ENCODE measurements at regions not wholly inside any gene's neighbourhood (a gene's known extent, or its start where the extent isn't known, plus 50 kb on each side); places are given as distances from the start of the nearest gene placed in this dataset.
"Not testable (repeated sequence)": the region's sequence is repeated elsewhere in the genome, so short reads cannot be mapped to it uniquely, and the experiment has no call there.

DNA sequence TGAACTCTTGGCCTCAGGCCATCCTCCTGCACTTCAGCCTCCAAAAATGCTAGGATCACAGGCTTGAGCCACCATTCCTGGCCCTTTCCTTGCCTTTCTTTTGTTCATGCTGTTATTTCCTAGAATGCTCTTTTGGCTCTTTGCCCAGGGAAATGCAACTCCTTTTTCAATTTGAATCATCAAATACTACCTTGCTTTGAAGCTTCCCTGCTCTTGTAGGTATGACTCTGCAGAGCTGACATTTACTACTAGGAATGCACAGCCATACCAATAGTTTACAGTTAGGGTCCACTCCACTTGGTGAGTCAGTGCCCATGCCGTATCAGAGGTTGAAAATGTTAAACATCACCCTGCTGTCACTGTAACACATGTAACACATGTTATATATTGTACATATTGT lies 107.0 kb upstream of the CRY1 start:
- peak; percentile 97 for ATAC-seq (replicated peaks)
- Mint-ChIP-seq H3K4me3 (no peak overlapping the region), H3K36me3 (ENCODE audit: low read depth) (no peaks in the 10 kb centered on the region)

DNA sequence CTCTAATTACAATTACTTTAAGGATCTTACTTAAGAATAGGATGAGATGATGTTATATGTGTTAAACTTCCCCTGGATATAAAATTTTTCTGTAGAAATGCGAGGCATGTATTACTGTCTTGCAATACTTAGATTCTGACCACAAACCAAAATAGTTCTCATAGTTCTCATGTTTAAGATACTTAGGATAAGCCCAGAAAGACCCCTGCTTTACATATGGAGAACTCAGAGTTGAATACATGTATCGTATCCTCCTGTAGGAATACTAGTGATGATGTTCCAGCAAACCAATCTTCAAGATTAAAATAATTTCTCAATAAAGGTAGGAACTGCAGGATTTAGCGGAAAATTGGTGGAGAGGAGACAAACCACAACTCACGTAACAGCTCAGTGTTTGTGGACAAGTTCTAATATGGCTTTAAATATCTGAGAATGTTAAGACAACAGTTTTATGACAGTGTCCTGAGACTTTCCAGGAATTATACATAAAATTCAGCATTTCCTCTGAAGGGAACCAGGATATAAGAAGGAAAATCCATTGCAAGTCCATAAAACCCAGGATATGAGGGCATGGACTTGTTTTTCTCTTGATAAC lies 114.7 kb upstream of the CRY1 start:
- peaks cover 12% of the 10 kb centered on the region for H3K27me3 Mint-ChIP-seq
- H3K4me3 Mint-ChIP-seq = no peak overlapping the region
- H3K9me3 Mint-ChIP-seq = no peaks in the 10 kb centered on the region
- H3K4me1 Mint-ChIP-seq = no peaks in the 10 kb centered on the region
- ATAC-seq (replicated peaks) = no peak
- H3K27ac Mint-ChIP-seq = no peak overlapping the region
- H3K36me3 Mint-ChIP-seq (ENCODE audit: low read depth) = no peaks in the 10 kb centered on the region

More for the DNA sequence above, 107.0 kb upstream of the CRY1 start:
- Mint-ChIP-seq H3K9me3 (no peaks in the 10 kb centered on the region), H3K27me3 (peaks cover 6% of the 10 kb centered on the region), H3K4me1 (no peaks in the 10 kb centered on the region), H3K27ac (no peak overlapping the region)

DNA sequence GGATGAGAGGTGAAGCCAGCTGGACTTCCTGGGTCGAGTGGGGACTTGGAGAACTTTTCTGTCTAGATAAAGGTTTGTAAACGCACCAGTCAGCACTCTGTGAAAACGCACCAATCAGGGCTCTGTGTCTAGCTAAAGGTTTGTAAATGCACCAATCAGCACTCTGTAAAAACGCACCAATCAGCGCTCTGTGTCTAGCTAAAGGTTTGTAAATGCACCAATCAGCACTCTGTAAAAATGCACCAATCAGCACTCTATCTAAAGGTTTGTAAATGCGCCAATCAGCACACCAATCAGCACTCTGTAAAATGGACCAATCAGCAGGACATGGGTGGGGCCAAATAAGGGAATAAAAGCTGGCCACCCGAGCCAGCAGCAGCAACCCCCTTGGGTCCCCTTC lies 116.4 kb upstream of the CRY1 start:
- not testable (repeated sequence) for H3K36me3 Mint-ChIP-seq (ENCODE audit: low read depth); H3K4me3 Mint-ChIP-seq; H3K4me1 Mint-ChIP-seq; H3K9me3 Mint-ChIP-seq; H3K27ac Mint-ChIP-seq; ATAC-seq (replicated peaks)
- H3K27me3 Mint-ChIP-seq = peaks cover 12% of the 10 kb centered on the region

DNA sequence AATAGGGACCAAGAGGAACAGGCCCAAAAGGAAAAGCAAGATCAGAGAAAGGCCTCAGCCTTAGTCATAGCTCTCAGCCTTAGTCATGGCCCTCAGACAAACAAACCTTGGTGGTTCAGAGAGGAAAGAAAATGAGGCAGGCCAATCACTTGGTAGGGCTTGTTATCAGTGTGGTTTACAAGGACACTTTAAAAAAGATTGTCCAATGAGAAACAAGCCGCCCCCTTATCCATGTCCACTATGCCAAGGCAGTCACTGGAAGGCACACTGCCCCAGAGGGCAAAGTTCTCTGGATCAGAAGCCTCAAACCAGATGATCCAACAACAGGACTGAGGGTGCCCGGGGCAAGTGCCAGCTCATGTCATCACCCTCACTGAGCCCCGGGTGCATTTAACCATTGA lies 121.0 kb upstream of the CRY1 start:
- H3K4me3 Mint-ChIP-seq; H3K27ac Mint-ChIP-seq; H3K36me3 Mint-ChIP-seq (ENCODE audit: low read depth); H3K4me1 Mint-ChIP-seq; H3K9me3 Mint-ChIP-seq: not testable (repeated sequence)
- peaks cover 10% of the 10 kb centered on the region for H3K27me3 Mint-ChIP-seq
- ATAC-seq (replicated peaks) = peak; percentile 97

DNA sequence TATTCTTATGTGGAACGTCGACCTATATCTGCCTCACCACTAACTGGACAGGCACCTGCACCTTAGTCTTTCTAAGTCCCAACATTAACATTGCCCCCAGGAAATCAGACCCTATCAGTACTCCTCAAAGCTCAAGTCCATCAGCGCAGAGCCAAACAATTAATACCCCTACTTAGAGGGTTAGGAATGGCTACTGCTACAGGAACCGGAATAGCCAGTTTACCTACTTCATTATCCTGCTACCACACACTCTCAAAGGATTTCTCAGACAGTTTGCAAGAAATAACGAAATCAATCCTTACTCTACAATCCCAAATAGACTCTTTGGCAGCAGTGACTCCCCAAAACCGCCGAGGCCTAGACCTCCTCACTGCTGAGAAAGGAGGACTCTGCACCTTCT lies 123.1 kb upstream of the CRY1 start:
- H3K9me3 Mint-ChIP-seq; H3K4me3 Mint-ChIP-seq; ATAC-seq (replicated peaks); H3K36me3 Mint-ChIP-seq (ENCODE audit: low read depth); H3K4me1 Mint-ChIP-seq; H3K27ac Mint-ChIP-seq: not testable (repeated sequence)
- H3K27me3 Mint-ChIP-seq = peaks cover 14% of the 10 kb centered on the region

DNA sequence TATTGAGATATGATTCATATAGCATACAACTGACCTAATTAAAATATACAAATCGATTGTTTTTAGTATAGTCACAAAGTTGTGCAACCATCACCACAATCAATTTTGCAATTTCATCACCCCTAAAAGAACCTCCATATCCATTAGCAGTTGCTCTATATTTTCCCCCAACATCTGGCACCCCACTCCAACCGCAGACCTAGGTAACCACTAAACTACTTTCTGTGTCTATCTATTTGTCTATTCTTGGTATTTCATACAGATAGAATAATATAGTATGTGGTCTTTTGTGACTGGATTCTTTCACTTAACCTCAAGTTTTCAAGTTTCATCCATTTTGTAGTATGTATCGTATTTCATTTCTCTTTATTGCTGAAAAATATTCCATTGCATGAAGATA lies 126.0 kb upstream of the CRY1 start:
- Mint-ChIP-seq H3K36me3 (ENCODE audit: low read depth) (no peaks in the 10 kb centered on the region), H3K9me3 (no peaks in the 10 kb centered on the region), H3K27me3 (peaks cover 22% of the 10 kb centered on the region), H3K27ac (no peak overlapping the region), H3K4me1 (no peaks in the 10 kb centered on the region), H3K4me3 (no peak overlapping the region)
- ATAC-seq (replicated peaks) = no peak

DNA sequence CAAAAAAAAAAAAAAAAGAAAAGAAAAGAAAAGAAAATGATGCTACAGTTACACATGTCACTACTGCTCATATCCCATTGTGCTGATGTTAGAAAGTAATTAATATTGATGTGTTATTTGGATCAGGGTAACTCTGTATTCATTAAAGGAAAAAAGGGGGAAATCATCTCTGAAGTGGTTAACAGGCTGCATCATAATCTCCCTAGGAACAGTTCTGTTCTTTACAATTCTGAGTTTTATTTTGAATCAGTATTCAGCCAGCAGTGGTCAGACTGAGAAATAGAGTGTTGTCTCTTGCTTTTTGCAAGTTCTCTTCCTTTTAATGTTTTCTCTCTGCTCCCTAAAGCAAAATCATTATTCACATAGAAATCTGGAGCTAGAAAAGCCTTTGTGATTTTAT lies 128.6 kb upstream of the CRY1 start:
- peaks cover 22% of the 10 kb centered on the region for H3K27me3 Mint-ChIP-seq
- no peaks in the 10 kb centered on the region for H3K4me1 Mint-ChIP-seq
- no peaks in the 10 kb centered on the region for H3K36me3 Mint-ChIP-seq (ENCODE audit: low read depth)
- H3K4me3 Mint-ChIP-seq = no peak overlapping the region
- peak; percentile 79 for ATAC-seq (replicated peaks)
- no peaks in the 10 kb centered on the region for H3K9me3 Mint-ChIP-seq
- H3K27ac Mint-ChIP-seq = no peak overlapping the region

DNA sequence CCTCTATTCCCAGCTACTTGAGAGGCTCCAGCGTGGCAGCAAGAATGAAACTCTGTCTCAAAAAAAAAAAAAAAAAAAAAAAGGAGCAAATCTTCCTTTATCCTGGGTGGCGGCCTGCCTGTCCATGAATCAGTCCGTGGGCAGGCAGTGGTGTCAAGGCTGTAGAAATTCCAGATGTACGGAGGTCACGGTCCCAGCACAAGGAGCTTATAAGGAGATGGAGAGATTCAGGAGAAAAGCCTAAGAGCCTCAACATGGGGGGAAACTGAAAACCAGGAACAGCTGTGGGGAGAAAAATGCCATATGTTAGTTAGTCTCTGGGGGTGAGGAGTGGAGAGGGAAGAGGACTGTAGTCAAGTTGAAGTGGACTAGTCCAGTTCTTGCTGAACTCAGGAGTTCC lies 130.5 kb upstream of the CRY1 start:
- peaks cover 18% of the 10 kb centered on the region for H3K27me3 Mint-ChIP-seq
- H3K4me1 Mint-ChIP-seq = no peaks in the 10 kb centered on the region
- no peak overlapping the region for H3K4me3 Mint-ChIP-seq
- H3K9me3 Mint-ChIP-seq = no peaks in the 10 kb centered on the region
- no peaks in the 10 kb centered on the region for H3K36me3 Mint-ChIP-seq (ENCODE audit: low read depth)
- ATAC-seq (replicated peaks) = no peak
- H3K27ac Mint-ChIP-seq = no peak overlapping the region

DNA sequence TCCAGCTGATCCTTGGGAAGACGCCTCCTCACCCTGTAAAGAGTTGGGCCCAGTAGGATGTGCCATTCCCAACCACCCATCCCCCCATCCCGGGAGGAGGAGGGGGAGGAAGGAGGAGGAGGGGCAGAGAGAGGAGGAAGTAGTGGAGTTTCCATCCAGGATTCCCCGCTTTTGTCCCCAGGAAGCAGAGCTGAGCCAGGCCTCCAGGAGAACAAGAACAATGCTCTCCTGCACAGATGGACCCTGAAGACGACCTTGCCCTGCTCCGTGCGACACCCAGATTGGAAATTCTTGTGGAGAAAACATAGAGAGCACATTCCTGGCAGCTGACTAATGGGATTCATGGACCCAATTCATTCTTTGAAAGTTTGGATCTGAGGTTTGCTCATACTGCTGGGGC lies 132.3 kb upstream of the CRY1 start:
- H3K9me3 Mint-ChIP-seq = no peaks in the 10 kb centered on the region
- ATAC-seq (replicated peaks) = no peak
- H3K27ac Mint-ChIP-seq = no peak overlapping the region
- no peak overlapping the region for H3K4me3 Mint-ChIP-seq
- H3K27me3 Mint-ChIP-seq = peaks cover 17% of the 10 kb centered on the region
- H3K36me3 Mint-ChIP-seq (ENCODE audit: low read depth) = no peaks in the 10 kb centered on the region
- no peaks in the 10 kb centered on the region for H3K4me1 Mint-ChIP-seq

DNA sequence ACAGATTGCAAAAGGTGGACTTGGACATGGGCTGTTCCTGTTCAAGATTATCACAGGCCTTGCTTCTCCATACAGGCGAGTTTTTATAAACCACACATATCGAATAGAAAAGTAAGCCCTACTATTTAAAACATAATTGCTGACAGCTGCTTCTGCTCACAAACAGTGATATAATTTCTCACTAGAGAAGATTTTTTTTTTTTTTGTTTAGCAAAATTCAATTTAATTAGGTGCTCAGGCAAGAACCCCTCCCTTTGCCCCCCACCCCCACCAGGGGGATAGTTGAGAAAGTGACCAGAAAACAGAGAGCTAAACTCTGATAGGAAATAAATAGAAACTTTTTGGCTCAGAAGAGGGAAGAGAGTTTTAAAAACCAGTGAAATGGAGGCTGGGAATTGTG lies 132.8 kb upstream of the CRY1 start:
- Mint-ChIP-seq H3K4me1 (no peaks in the 10 kb centered on the region), H3K27me3 (peaks cover 15% of the 10 kb centered on the region), H3K27ac (no peak overlapping the region), H3K36me3 (ENCODE audit: low read depth) (no peaks in the 10 kb centered on the region), H3K9me3 (no peaks in the 10 kb centered on the region), H3K4me3 (no peak overlapping the region)
- no peak for ATAC-seq (replicated peaks)

DNA sequence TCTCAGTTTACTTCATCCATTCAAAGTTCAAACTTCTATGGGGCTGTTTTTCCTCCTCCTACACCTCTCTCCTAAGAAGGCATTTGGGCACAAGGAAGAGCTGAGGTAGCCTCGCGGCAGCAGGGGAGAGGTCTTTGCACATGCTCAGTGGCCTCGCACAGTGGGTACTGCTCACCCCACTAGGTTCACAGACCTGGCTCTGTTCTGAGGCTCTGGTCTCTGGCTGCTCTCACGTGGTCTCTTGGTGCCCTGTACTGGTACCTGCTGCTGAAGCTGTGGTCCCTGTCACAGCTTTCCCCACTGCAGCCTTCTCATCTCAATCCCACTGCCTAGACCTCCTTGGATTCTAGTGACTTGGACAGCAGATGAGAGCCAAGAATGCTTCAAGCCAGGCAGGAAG lies 134.7 kb upstream of the CRY1 start:
- no peak overlapping the region for H3K4me3 Mint-ChIP-seq
- H3K27me3 Mint-ChIP-seq = peaks cover 9% of the 10 kb centered on the region
- H3K27ac Mint-ChIP-seq = no peak overlapping the region
- no peaks in the 10 kb centered on the region for H3K4me1 Mint-ChIP-seq
- no peaks in the 10 kb centered on the region for H3K36me3 Mint-ChIP-seq (ENCODE audit: low read depth)
- no peaks in the 10 kb centered on the region for H3K9me3 Mint-ChIP-seq
- no peak for ATAC-seq (replicated peaks)

DNA sequence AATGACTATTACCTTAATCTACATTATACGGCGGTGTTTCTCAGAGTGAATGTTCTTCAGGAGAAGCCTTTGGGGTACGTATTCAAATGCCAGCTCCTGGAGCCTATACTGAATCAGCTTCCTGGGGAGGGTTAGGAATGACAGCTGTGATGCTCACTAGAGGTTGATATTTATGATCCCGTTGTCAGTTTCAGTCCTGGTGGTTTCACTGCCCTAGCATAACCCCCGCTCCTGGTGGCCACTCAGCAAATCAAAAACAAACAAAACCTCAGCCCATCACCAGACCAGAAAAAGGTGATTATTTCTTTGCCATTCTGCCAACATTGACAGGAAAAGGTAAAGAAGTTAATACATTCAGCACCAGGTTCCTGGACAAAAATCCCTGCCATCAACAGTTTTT lies 136.5 kb upstream of the CRY1 start:
- Mint-ChIP-seq H3K27me3 (no peaks in the 10 kb centered on the region), H3K4me1 (no peaks in the 10 kb centered on the region), H3K27ac (no peak overlapping the region), H3K36me3 (ENCODE audit: low read depth) (no peaks in the 10 kb centered on the region), H3K4me3 (no peak overlapping the region), H3K9me3 (no peaks in the 10 kb centered on the region)
- no peak for ATAC-seq (replicated peaks)

DNA sequence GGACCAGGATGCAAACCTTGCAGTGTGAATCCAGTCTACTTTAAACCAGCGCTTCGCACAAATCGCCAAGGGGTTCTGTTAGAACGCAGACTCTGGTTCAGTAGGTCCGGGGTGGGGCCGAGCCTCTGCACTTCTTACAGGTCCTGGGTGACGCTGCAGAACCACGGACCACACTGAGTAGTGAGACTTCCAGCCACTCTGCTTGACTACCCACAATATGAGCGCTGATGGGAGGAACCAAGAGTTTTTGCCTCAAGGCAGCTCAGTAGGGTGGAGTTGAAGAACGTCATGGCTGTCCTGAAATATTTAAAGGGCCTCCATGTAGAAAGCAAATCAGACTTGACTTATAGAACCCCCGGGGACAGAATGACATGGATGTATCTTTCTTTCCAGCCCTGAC lies 138.0 kb upstream of the CRY1 start:
- Mint-ChIP-seq H3K4me3 (no peak overlapping the region), H3K4me1 (no peaks in the 10 kb centered on the region), H3K27ac (no peak overlapping the region), H3K36me3 (ENCODE audit: low read depth) (no peaks in the 10 kb centered on the region), H3K9me3 (no peaks in the 10 kb centered on the region), H3K27me3 (peaks cover 5% of the 10 kb centered on the region)
- ATAC-seq (replicated peaks) = no peak

DNA sequence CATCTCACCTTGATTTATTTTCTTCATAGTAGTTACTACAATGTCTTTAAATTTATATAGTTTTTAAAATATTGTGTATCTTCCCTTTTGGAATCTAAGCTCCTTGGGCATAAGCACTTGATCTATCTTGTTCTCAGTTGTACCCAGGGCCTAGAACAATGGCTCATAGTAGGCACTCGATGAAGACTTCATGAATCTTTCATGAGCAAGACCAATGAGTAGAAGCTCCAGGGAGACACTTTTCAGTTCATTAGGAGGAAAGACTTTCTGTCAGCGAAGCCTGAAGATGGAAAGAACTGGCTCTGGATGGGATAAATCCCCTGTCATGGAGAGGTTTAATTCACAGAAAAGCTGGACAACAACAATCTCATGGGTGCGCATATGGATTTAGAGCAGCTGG lies 140.2 kb upstream of the CRY1 start:
- Mint-ChIP-seq H3K27me3 (peaks cover 5% of the 10 kb centered on the region), H3K4me3 (no peak overlapping the region)
- no peak for ATAC-seq (replicated peaks)

DNA sequence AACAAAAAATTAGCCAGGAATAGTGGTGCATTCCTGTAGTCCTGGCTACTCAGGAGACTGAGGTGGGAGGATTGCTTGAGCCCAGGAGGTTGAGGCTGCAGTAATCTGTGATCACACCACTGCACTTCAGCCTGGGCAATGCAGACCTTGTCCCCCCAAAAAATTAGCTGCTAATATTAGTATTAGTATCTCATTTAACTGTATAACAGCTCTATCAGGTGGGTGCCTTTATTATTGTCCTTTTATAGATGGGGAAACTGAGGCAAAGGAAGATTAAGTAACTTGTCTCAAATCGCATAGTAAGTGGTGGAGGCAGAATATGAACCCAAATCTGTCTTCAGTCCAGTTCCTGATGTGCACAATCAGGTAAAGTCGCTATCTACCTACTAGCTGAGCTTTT lies 142.3 kb upstream of the CRY1 start:
- no peaks in the 10 kb centered on the region for H3K36me3 Mint-ChIP-seq (ENCODE audit: low read depth)
- H3K4me3 Mint-ChIP-seq = no peak overlapping the region
- no peak overlapping the region for H3K27ac Mint-ChIP-seq
- H3K9me3 Mint-ChIP-seq = no peaks in the 10 kb centered on the region
- peaks cover 8% of the 10 kb centered on the region for H3K27me3 Mint-ChIP-seq
- peaks cover 6% of the 10 kb centered on the region for H3K4me1 Mint-ChIP-seq
- no peak for ATAC-seq (replicated peaks)

More for the DNA sequence above, 140.2 kb upstream of the CRY1 start:
- Mint-ChIP-seq H3K4me1 (peaks cover 6% of the 10 kb centered on the region), H3K27ac (no peak overlapping the region), H3K9me3 (no peaks in the 10 kb centered on the region), H3K36me3 (ENCODE audit: low read depth) (no peaks in the 10 kb centered on the region)

DNA sequence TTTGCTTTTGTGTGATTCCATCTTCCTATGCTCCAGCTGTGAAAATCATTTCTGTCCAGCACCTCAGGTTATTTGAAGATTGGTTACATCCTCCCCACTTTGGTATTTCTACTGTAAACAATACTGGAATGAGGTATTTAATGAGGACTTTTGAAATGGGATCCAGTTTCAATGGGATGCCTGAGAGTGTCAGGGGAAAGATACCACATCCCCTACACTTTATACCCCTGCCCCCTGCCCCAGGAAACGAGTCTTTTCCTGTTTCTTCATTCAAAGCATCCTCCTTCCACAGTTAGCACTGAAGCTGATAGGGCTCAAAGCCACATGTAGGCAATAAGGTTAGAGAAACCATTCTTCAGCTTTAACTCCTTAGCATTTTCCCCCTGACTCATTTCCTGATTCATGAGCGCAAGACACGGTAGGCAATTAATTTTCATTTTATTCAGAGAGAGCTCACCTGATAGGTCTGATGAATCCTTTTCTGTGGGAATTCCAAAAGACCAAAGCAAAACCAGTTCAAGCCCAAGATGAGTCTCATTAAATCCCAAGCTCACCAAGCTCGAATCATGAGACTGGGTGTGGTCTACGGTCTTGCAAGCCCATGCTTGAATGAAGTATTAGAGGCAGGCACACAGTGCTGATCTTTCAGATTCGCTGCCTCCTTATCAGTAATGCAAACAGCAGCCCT lies 143.6 kb upstream of the CRY1 start:
- Mint-ChIP-seq H3K4me1 (peaks cover 6% of the 10 kb centered on the region), H3K27me3 (peaks cover 8% of the 10 kb centered on the region), H3K9me3 (no peaks in the 10 kb centered on the region), H3K36me3 (ENCODE audit: low read depth) (no peaks in the 10 kb centered on the region), H3K4me3 (no peak overlapping the region), H3K27ac (no peak overlapping the region)
- peak; percentile 34 for ATAC-seq (replicated peaks)

Measured in activated T-helper 17 cell treated with anti-CD3 and anti-CD28 coated beads, Interleukin-2, amount 50 U/mL, for 72 hours (primary cell).